ENCODE measurements at regions not wholly inside any gene's neighbourhood (a gene's known extent, or its start where the extent isn't known, plus 50 kb on each side); places are given as distances from the start of the nearest gene placed in this dataset.

GRCh38 chr15:93997071-93997658, 234.2 kb upstream of the MCTP2 start:
- TF ChIP-seq EP300 (IDR thresholded peaks at IDR 0.05; ENCODE audit: borderline replicate concordance in 1 of 2, control insufficient read depth in 1 of 2, low read depth in 2 of 2, low read length in 2 of 2) (no peak), SKIL (IDR thresholded peaks at IDR 0.05; ENCODE audit: low read depth, poor library complexity, severe bottlenecking) (no peak), TAF1 (IDR thresholded peaks at IDR 0.05; ENCODE audit: borderline replicate concordance, low read depth, low read length) (no peak)

All from GM12878 (cell line).